H9 (cell line): ENCODE measurements at regions not wholly inside any gene's neighbourhood (a gene's known extent, or its start where the extent isn't known, plus 50 kb on each side); places are given as distances from the start of the nearest gene placed in this dataset.

Experiments used
- DNase-seq: peaks from one replicate; pipeline ENCODE4 v3.0.0-alpha.2; 2017
- H2AFZ ChIP-seq: one replicate; pipeline ENCODE4 v1.6.1; 2013; ENCODE audit warnings: mild to moderate bottlenecking, low read length, control low read depth, moderate library complexity
- H2AK5ac ChIP-seq: 2 replicates; pipeline ENCODE4 v1.6.1; 2013; ENCODE audit warnings: low read length, control low read depth, mixed read lengths; ENCODE audit not compliant: insufficient read length
- H2BK120ac ChIP-seq: one replicate; pipeline ENCODE4 v1.6.1; 2013; ENCODE audit warnings: low read depth, mild to moderate bottlenecking, low read length, control low read depth, inconsistent platforms; ENCODE audit not compliant: poor library complexity, severe bottlenecking
- H2BK12ac ChIP-seq: 2 replicates; pipeline ENCODE4 v1.6.1; 2013; ENCODE audit warnings: low read length, control low read depth, mixed read lengths, low read depth; ENCODE audit not compliant: insufficient read length
- H2BK15ac ChIP-seq: 2 replicates; pipeline ENCODE4 v1.6.1; 2013; ENCODE audit warnings: low read depth, low read length, control low read depth
- H2BK20ac ChIP-seq: one replicate; pipeline ENCODE4 v1.6.1; 2013; ENCODE audit warnings: low read depth, mild to moderate bottlenecking, low read length, control low read depth, inconsistent platforms; ENCODE audit not compliant: poor library complexity, severe bottlenecking
- H2BK5ac ChIP-seq: 2 replicates; pipeline ENCODE4 v1.6.1; 2013; ENCODE audit warnings: low read length, control low read depth, mixed read lengths; ENCODE audit not compliant: insufficient read length
- H3K14ac ChIP-seq: 2 replicates; pipeline ENCODE4 v1.6.1; 2013; ENCODE audit warnings: low read length, control low read depth; ENCODE audit not compliant: insufficient read depth
- H3K18ac ChIP-seq: 2 replicates; pipeline ENCODE4 v1.6.1; 2013; ENCODE audit warnings: low read depth, mild to moderate bottlenecking, mixed read lengths, low read length, control low read depth; ENCODE audit not compliant: insufficient read length
- H3K23ac ChIP-seq: 2 replicates; pipeline ENCODE4 v1.6.1; 2013; ENCODE audit warnings: low read length, control low read depth, mixed read lengths, low read depth; ENCODE audit not compliant: insufficient read length
- H3K23me2 ChIP-seq: 2 replicates; pipeline ENCODE4 v1.6.1; 2013; ENCODE audit warnings: low read depth, mild to moderate bottlenecking, mixed read lengths, low read length, control low read depth; ENCODE audit not compliant: insufficient read length, poor library complexity, severe bottlenecking
- H3K27ac ChIP-seq: 2 replicates; pipeline ENCODE4 v1.5.1; 2013; ENCODE audit warnings: low read length, control low read depth, mixed read lengths, low read depth; ENCODE audit not compliant: insufficient read length
- H3K27me3 ChIP-seq: 2 replicates; pipeline ENCODE4 v1.6.1; 2013; ENCODE audit warnings: low read length, control low read depth, inconsistent platforms; ENCODE audit not compliant: insufficient read depth
- H3K4ac ChIP-seq: 2 replicates; pipeline ENCODE4 v1.6.1; 2013; ENCODE audit warnings: low read depth, mild to moderate bottlenecking, control low read depth, inconsistent platforms, low read length, moderate library complexity
- H3K4me1 ChIP-seq: 2 replicates; pipeline ENCODE4 v1.6.1; 2013; ENCODE audit warnings: low read length, control low read depth, inconsistent platforms; ENCODE audit not compliant: insufficient read depth
- H3K4me2 ChIP-seq: 2 replicates; pipeline ENCODE4 v1.6.1; 2013; ENCODE audit warnings: low read length, control low read depth, mixed read lengths; ENCODE audit not compliant: insufficient read length, insufficient read depth
- H3K56ac ChIP-seq: 2 replicates; pipeline ENCODE4 v1.6.1; 2013; ENCODE audit warnings: low read depth, mild to moderate bottlenecking, mixed read lengths, low read length, control low read depth; ENCODE audit not compliant: insufficient read length
- H3K79me1 ChIP-seq: 2 replicates; pipeline ENCODE4 v1.6.1; 2013; ENCODE audit warnings: low read depth, mild to moderate bottlenecking, moderate library complexity, low read length, control low read depth, inconsistent platforms; ENCODE audit not compliant: insufficient read depth, poor library complexity, severe bottlenecking
- H3K79me2 ChIP-seq: 2 replicates; pipeline ENCODE4 v1.6.1; 2013; ENCODE audit warnings: low read length, control low read depth, inconsistent platforms; ENCODE audit not compliant: insufficient read depth
- H3K9ac ChIP-seq: 2 replicates; pipeline ENCODE4 v1.6.1; 2013; ENCODE audit warnings: low read length, control low read depth, mixed read lengths; ENCODE audit not compliant: insufficient read length; ENCODE audit errors: extremely low read depth
- H3K9me3 ChIP-seq: one replicate; pipeline ENCODE4 v1.6.1; 2013; ENCODE audit warnings: low read depth, low read length, inconsistent platforms; ENCODE audit not compliant: control insufficient read depth
- H3T11ph ChIP-seq: one replicate; pipeline ENCODE4 v1.6.1; 2013; ENCODE audit warnings: mild to moderate bottlenecking, low read length, control low read depth, inconsistent platforms
- H4K20me1 ChIP-seq: one replicate; pipeline ENCODE4 v1.6.1; 2013; ENCODE audit not compliant: control insufficient read depth, insufficient read length, insufficient read depth
- H4K5ac ChIP-seq: 2 replicates; pipeline ENCODE4 v1.6.1; 2013; ENCODE audit warnings: low read depth, mild to moderate bottlenecking, mixed read lengths, low read length, control low read depth; ENCODE audit not compliant: insufficient read length
- H4K8ac ChIP-seq: replicated peaks from 2 replicates; pipeline ENCODE4 v1.6.1; 2013; ENCODE audit warnings: low read length, control low read depth, mixed read lengths, low read depth; ENCODE audit not compliant: insufficient read length
- H4K91ac ChIP-seq: 2 replicates; pipeline ENCODE4 v1.6.1; 2013; ENCODE audit warnings: low read depth, mild to moderate bottlenecking, moderate library complexity, mixed read lengths, low read length, control low read depth; ENCODE audit not compliant: insufficient read length
- H3K27ac Mint-ChIP-seq, 3 experiments: 2 replicates in 2 of 3; 3 replicates in 1 of 3; pipeline ENCODE4 v1.8.0; 2020 to 2021; ENCODE audit warnings: mixed read lengths in 3 of 3, mild to moderate bottlenecking in 1 of 3, moderate library complexity in 1 of 3
- H3K27me3 Mint-ChIP-seq: 2 replicates; pipeline ENCODE4 v1.8.0; 2021; ENCODE audit warnings: low read depth, mild to moderate bottlenecking, moderate library complexity, mixed read lengths
- H3K36me3 Mint-ChIP-seq, 3 experiments: 2 replicates in 2 of 3; 3 replicates in 1 of 3; pipeline ENCODE4 v1.8.0; 2020 to 2021; ENCODE audit warnings: low read depth in 3 of 3, mixed read lengths in 3 of 3; ENCODE audit not compliant: insufficient read depth in 1 of 3
- H3K4me1 Mint-ChIP-seq, 2 experiments: 2 replicates each; pipeline ENCODE4 v1.8.0; 2020; ENCODE audit warnings: mixed read lengths in 2 of 2
- H3K4me3 Mint-ChIP-seq, 2 experiments: 2 replicates in 1 of 2; 3 replicates in 1 of 2; pipeline ENCODE4 v1.8.0; 2020 to 2021; ENCODE audit warnings: mild to moderate bottlenecking in 2 of 2, mixed read lengths in 2 of 2, moderate library complexity in 1 of 2
- H3K9me3 Mint-ChIP-seq, 2 experiments: 2 replicates in 1 of 2; 3 replicates in 1 of 2; pipeline ENCODE4 v1.8.0; 2020; ENCODE audit warnings: mild to moderate bottlenecking in 2 of 2, mixed read lengths in 2 of 2, moderate library complexity in 1 of 2
- CTCF ChIP-seq: fragments of 200-600 bp; sonication (generic); conservative IDR thresholded peaks from 3 replicates; pipeline ENCODE4 v1.8.0; 2021; ENCODE audit warnings: antibody characterized with exemption, mild to moderate bottlenecking
- WGBS: extraction: QIAGEN DNeasy Blood & Tissue Kit; methylation state at CpG from one replicate; pipeline ENCODE4 v1.1.7; 2013; ENCODE audit warnings: missing lambda C conversion rate, low lambda C conversion rate, mixed read lengths; ENCODE audit not compliant: insufficient read length; ENCODE audit errors: extremely low coverage; 5-methylcytosine and 5-hydroxymethylcytosine counted together

DNA sequence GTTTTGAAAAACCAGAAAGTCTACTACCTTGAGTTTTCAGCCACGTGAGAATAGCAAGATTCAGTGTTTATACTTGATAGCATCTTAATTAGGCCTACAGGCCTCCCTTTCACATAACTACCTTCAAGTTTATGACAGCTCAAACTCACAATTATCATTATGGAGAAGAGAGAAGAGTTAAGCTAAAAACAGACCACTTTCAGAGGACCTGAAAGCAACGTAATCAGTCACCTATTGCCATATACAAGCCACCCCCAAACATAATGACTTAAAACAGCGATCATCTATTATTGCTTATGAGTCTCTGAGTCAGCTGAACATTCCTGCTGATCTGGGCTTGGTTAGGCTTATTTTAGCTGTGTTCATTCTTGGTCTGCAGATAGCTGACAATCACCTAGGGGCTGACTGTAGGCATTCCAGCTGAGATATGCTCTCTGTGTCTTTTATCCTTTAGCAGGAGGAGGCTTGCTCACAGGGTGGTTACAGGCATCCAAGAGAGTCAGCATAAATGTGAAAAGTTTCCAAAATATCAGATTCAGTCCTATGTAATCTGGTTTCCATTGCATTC lies 130.9 kb downstream of the COX7C start:
- no peak overlapping the region for H4K5ac ChIP-seq
- Mint-ChIP-seq H3K4me3 (no peak overlapping the region), H3K36me3 (no peaks in the 10 kb centered on the region), H3K9me3 (no peaks in the 10 kb centered on the region; a peak in 1 of 5 replicates), H3K4me1 (peaks cover 0 to 3% of the 10 kb centered on the region in 2 experiments; a peak in 1 of 4 replicates), H3K27ac (no peak overlapping the region; a peak in 1 of 7 replicates), H3K27me3 (no peaks in the 10 kb centered on the region)
- WGBS = no CpG with 5 or more reads among the region's 3 CpGs
- no peak overlapping the region for H2BK12ac ChIP-seq
- no peak overlapping the region for H4K8ac ChIP-seq
- H2AFZ ChIP-seq = no peak overlapping the region
- no peak overlapping the region for H3K4ac ChIP-seq
- no peak overlapping the region for H4K91ac ChIP-seq
- H3K9ac ChIP-seq = no peak overlapping the region
- H3T11ph ChIP-seq = no peak overlapping the region
- H2BK15ac ChIP-seq = no peak overlapping the region
- no peak overlapping the region for H2BK20ac ChIP-seq
- no peaks in the 10 kb centered on the region for H3K9me3 ChIP-seq
- H3K4me1 ChIP-seq = no peaks in the 10 kb centered on the region
- no peak overlapping the region for H2BK120ac ChIP-seq
- H3K23ac ChIP-seq = no peak overlapping the region
- H3K14ac ChIP-seq = no peak overlapping the region
- H3K23me2 ChIP-seq = no peaks in the 10 kb centered on the region
- no peaks in the 10 kb centered on the region for H3K79me2 ChIP-seq
- no peak for DNase-seq
- no peak overlapping the region for H3K18ac ChIP-seq
- no peak for TF ChIP-seq CTCF
- no peak overlapping the region for H3K56ac ChIP-seq
- H3K27ac ChIP-seq = no peak overlapping the region
- no peak overlapping the region for H2BK5ac ChIP-seq
- H3K27me3 ChIP-seq = no peaks in the 10 kb centered on the region
- H2AK5ac ChIP-seq = no peak overlapping the region
- no peaks in the 10 kb centered on the region for H4K20me1 ChIP-seq
- no peak overlapping the region for H3K4me2 ChIP-seq
- H3K79me1 ChIP-seq = no peaks in the 10 kb centered on the region
